ENCODE measurements at regions not wholly inside any gene's neighbourhood (a gene's known extent, or its start where the extent isn't known, plus 50 kb on each side); places are given as distances from the start of the nearest gene placed in this dataset.

DNA sequence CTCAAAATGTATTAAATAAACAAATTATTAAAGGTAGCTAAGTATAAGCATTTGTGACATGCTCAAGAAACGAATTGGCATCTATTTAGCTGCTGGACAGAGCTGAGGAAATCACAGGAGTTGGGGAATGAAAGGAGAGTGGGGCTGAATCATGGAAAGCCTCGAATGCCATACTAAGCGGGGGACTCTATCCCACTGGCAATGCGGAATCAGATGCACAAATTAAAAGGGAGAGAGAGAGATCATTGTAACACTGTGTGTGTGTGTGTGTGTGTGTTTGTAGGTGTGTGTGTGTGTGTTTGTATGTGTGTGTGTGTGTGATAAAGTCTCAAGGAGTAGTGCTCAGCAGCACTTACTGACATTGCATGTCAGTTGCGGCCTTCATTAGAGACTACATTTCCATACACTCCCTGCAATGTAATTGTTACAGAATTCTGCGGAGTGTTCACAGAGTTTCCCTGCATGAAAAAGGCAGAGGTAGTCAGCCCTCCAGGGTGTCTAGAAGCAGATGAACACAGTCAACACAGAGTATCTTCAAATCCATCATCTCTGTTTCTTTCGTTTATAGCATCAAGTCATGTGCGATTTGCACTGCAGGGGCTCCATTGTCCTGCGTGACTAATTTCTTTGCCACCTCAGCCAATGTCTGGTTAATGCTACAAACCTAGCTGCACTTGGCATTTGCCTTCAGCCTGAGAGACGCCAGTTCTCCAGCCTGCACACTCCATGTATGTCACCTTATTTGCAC is 111.7 kb upstream of the CYRIA start:
- in situ Hi-C loops (cut with HindIII; ENCODE audit: low sequenced_read_pairs), result no loop called here
- no peak overlapping the region for H3K4me3 ChIP-seq (ENCODE audit: low read depth, low read length)
- TF ChIP-seq CTCF (IDR thresholded peaks at IDR 0.05; ENCODE audit: low read depth, low read length, missing control alignments), result no peak
- peak; percentile 11 for DNase-seq (ENCODE audit: low read depth)

DNA sequence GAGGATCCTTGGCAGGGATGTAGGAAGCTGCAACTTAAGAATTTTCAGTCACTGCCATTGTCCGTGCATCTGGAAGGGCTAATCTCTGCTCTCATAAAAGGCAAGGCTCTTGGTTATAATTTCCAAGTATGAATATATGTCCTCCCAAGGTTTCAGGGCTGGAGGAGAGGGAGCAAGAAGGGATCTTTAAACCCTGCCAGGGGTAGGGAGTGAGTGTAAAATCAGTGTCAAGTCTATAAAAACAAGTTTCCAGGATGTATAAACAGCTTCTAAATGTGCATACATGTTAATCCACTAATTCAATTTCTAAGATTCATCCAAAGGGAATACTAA is 110.2 kb upstream of the CYRIA start:
- in situ Hi-C loops (cut with HindIII; ENCODE audit: low sequenced_read_pairs), result no loop called here
- H3K4me3 ChIP-seq (ENCODE audit: low read depth, low read length), result no peak overlapping the region
- TF ChIP-seq CTCF (IDR thresholded peaks at IDR 0.05; ENCODE audit: low read depth, low read length, missing control alignments), result no peak
- no peak for DNase-seq (ENCODE audit: low read depth)

GRCh38 chr2:16774980-16775898 is 109.6 kb upstream of the CYRIA start:
- DNase-seq (ENCODE audit: low read depth), result no peak
- TF ChIP-seq CTCF (IDR thresholded peaks at IDR 0.05; ENCODE audit: low read depth, low read length, missing control alignments), result peak; percentile 44
- no peak overlapping the region for H3K4me3 ChIP-seq (ENCODE audit: low read depth, low read length)
- in situ Hi-C loops (cut with HindIII; ENCODE audit: low sequenced_read_pairs), result loop anchor here (25.0 kb wide), 1 partner anchor 163 kb away; no protein-coding TSS in a partner anchor

- in situ Hi-C loops (cut with HindIII; ENCODE audit: low sequenced_read_pairs), result loop anchor here (25.0 kb wide), 1 partner anchor 162 kb away; no protein-coding TSS in a partner anchor
- no peak overlapping the region for H3K4me3 ChIP-seq (ENCODE audit: low read depth, low read length)
- peak; percentile 18 for DNase-seq (ENCODE audit: low read depth)
- no peak for TF ChIP-seq CTCF (IDR thresholded peaks at IDR 0.05; ENCODE audit: low read depth, low read length, missing control alignments)
Observed at GRCh38 chr2:16774091-16774490, 108.5 kb upstream of the CYRIA start.

GRCh38 chr2:16773080-16773713 is 107.6 kb upstream of the CYRIA start:
- in situ Hi-C loops (cut with HindIII; ENCODE audit: low sequenced_read_pairs), result loop anchor here (25.0 kb wide), 1 partner anchor 161 kb away; no protein-coding TSS in a partner anchor
- no peak overlapping the region for H3K4me3 ChIP-seq (ENCODE audit: low read depth, low read length)
- peak; percentile 64 for TF ChIP-seq CTCF (IDR thresholded peaks at IDR 0.05; ENCODE audit: low read depth, low read length, missing control alignments)
- peak; percentile 48 for DNase-seq (ENCODE audit: low read depth)

GRCh38 chr2:16767789-16768476 is 102.3 kb upstream of the CYRIA start:
- DNase-seq (ENCODE audit: low read depth), result no peak
- H3K4me3 ChIP-seq (ENCODE audit: low read depth, low read length), result no peak overlapping the region
- no peak for TF ChIP-seq CTCF (IDR thresholded peaks at IDR 0.05; ENCODE audit: low read depth, low read length, missing control alignments)
- in situ Hi-C loops (cut with HindIII; ENCODE audit: low sequenced_read_pairs), result loop anchor here (10.0 to 25.0 kb wide), 2 partner anchors 156 to 537 kb away; no protein-coding TSS in a partner anchor
